HCT116 (cell line): ENCODE measurements at regions not wholly inside any gene's neighbourhood (a gene's known extent, or its start where the extent isn't known, plus 50 kb on each side); places are given as distances from the start of the nearest gene placed in this dataset.

Source experiments
- ATAC-seq: fragments of 200-7000 bp; cut with Tn5 transposase; 2 replicates; pipeline ENCODE4 v1.9.1; 2020; ENCODE audit warnings: mild to moderate bottlenecking, moderate library complexity
- BruUV-seq: library from RNA; stranded (reverse); fragments of 400-500 nt; replicated peaks from 2 replicates; lab custom pipeline; 2021; lab: Mats Ljungman, UMichigan
- CTCF ChIA-PET: fragments of 300-600 bp; sonication (Branson Sonifier 250); formaldehyde crosslinking; loops from one replicate; lab custom pipeline; 2021; ENCODE audit warnings: antibody characterized with exemption; lab: Charles Lee
- POLR2A ChIA-PET: fragments of 300-600, 350-600 bp; sonication (Branson Sonifier 250); formaldehyde crosslinking; loops from one replicate; lab custom pipeline; 2021; ENCODE audit warnings: antibody characterized with exemption; lab: Charles Lee
- RAD21 ChIA-PET, 2 experiments: fragments of 300-600 bp; sonication (Branson Sonifier 250); formaldehyde crosslinking; loops; one replicate each; lab custom pipeline; 2023; ENCODE audit warnings: low total read pairs in 2 of 2; ENCODE audit not compliant: uncharacterized antibody in 2 of 2, unreplicated experiment in 2 of 2, low non-redundant PET in 1 of 2; lab: Charles Lee
- DNase-seq: peaks from one replicate; pipeline ENCODE4 v3.0.0-alpha.2; 2010; ENCODE audit warnings: low read depth, low spot score
- H2AFZ ChIP-seq: fragments of 200-600 bp; shearing (Covaris generic), sonication (generic); 2 replicates; pipeline ENCODE4 v1.6.1; 2017; ENCODE audit warnings: low read depth, mixed run types, mixed read lengths, antibody characterized with exemption, low read length; ENCODE audit not compliant: poor library complexity, severe bottlenecking
- H3K27ac ChIP-seq: 2 replicates; pipeline ENCODE4 v1.5.1; 2012; ENCODE audit warnings: low read depth, low read length
- H3K27me3 ChIP-seq: fragments of 200-600 bp; sonication (generic); 2 replicates; pipeline ENCODE4 v1.6.1; 2016; ENCODE audit warnings: mixed run types, low read length, mixed read lengths; ENCODE audit not compliant: insufficient read depth
- H3K36me3 ChIP-seq, 2 experiments: fragments of 200-500 bp in 1 of 2; fragments of 200-600 bp in 1 of 2; sonication (Bioruptor generic) in 1 of 2; sonication (generic) in 1 of 2; 2 replicates each; pipeline versions ENCODE4 v1.5.1 to v1.6.1; 2014 to 2016; ENCODE audit warnings: low read length in 2 of 2, inconsistent platforms in 1 of 2, mixed read lengths in 1 of 2, mixed run types in 1 of 2; ENCODE audit not compliant: insufficient read depth in 2 of 2, control insufficient read depth in 1 of 2
- H3K4me1 ChIP-seq, 2 experiments: fragments of 200-600 bp in 1 of 2; sonication (generic) in 1 of 2; 2 replicates each; pipeline versions ENCODE4 v1.5.1 to v1.6.1; 2012 to 2017; ENCODE audit warnings: low read length in 2 of 2, inconsistent platforms in 1 of 2, mild to moderate bottlenecking in 1 of 2, mixed read lengths in 1 of 2, mixed run types in 1 of 2, moderate library complexity in 1 of 2; ENCODE audit not compliant: insufficient read depth in 2 of 2, control insufficient read depth in 1 of 2
- H3K4me2 ChIP-seq: fragments of 200-600 bp; sonication (generic); 2 replicates; pipeline ENCODE4 v1.6.1; 2017; ENCODE audit warnings: mixed run types, low read length, mixed read lengths
- H3K4me3 ChIP-seq, 2 experiments: fragments of 200-600 bp in 1 of 2; sonication (generic) in 1 of 2; replicated peaks in 1 of 2; 2 replicates each; pipeline ENCODE4 v1.5.1; 2011 to 2016; ENCODE audit warnings: low read length in 2 of 2, control low read depth in 1 of 2, low read depth in 1 of 2, mild to moderate bottlenecking in 1 of 2, mixed read lengths in 1 of 2, mixed run types in 1 of 2
- H3K79me2 ChIP-seq: fragments of 200-600 bp; sonication (generic); 2 replicates; pipeline ENCODE4 v1.6.1; 2017; ENCODE audit warnings: mild to moderate bottlenecking, mixed run types, low read length, moderate library complexity, mixed read lengths; ENCODE audit not compliant: insufficient read depth
- H3K9ac ChIP-seq: fragments of 200-600 bp; sonication (generic); 2 replicates; pipeline ENCODE4 v1.6.1; 2016; ENCODE audit warnings: low read length, mixed read lengths
- H3K9me2 ChIP-seq: fragments of 200-600 bp; sonication (generic), shearing (Covaris generic); 2 replicates; pipeline ENCODE4 v1.6.1; 2017; ENCODE audit warnings: mixed run types, mild to moderate bottlenecking, moderate library complexity; ENCODE audit not compliant: insufficient read depth
- H3K9me3 ChIP-seq, 2 experiments: fragments of 200-500 bp in 1 of 2; fragments of 200-600 bp in 1 of 2; sonication (Bioruptor generic) in 1 of 2; sonication (generic) in 1 of 2; 2 replicates each; pipeline ENCODE4 v1.6.1; 2014 to 2017; ENCODE audit warnings: low read length in 2 of 2, mixed read lengths in 2 of 2, inconsistent platforms in 1 of 2, low read depth in 1 of 2, mild to moderate bottlenecking in 1 of 2, mixed run types in 1 of 2, moderate library complexity in 1 of 2; ENCODE audit not compliant: control insufficient read depth in 1 of 2, insufficient read depth in 1 of 2
- H4K20me1 ChIP-seq: fragments of 200-600 bp; sonication (generic), shearing (Covaris generic); 2 replicates; pipeline ENCODE4 v1.6.1; 2017; ENCODE audit warnings: mixed run types, mild to moderate bottlenecking, moderate library complexity; ENCODE audit not compliant: insufficient read depth
- ATF3 ChIP-seq: IDR thresholded peaks from 2 replicates; pipeline ENCODE4 v1.6.1; 2012
- CBX3 ChIP-seq: IDR thresholded peaks from 2 replicates; pipeline ENCODE4 v1.6.1; 2012; ENCODE audit warnings: low read depth
- CEBPB ChIP-seq: IDR thresholded peaks from 2 replicates; pipeline ENCODE4 v1.6.1; 2012; ENCODE audit warnings: low read depth
- ELF1 ChIP-seq: IDR thresholded peaks from 2 replicates; pipeline ENCODE4 v1.6.1; 2012; ENCODE audit warnings: low read depth, borderline replicate concordance
- EZH2 ChIP-seq: fragments of 200-600 bp; sonication (generic); IDR thresholded peaks from 2 replicates; pipeline ENCODE4 v1.6.1; 2017; ENCODE audit warnings: antibody characterized with exemption, mixed run types
- EZH2phosphoT487 ChIP-seq: fragments of 200-600 bp; IDR thresholded peaks from 2 replicates; pipeline ENCODE4 v1.6.1; 2018; ENCODE audit warnings: antibody characterized with exemption, borderline replicate concordance
- FOSL1 ChIP-seq: IDR thresholded peaks from 2 replicates; pipeline ENCODE4 v1.6.1; 2012; ENCODE audit warnings: low read depth
- JUND ChIP-seq: IDR thresholded peaks from 2 replicates; pipeline ENCODE4 v1.6.1; 2012
- POLR2A ChIP-seq: IDR thresholded peaks from 2 replicates; pipeline ENCODE4 v1.7.0; 2011; ENCODE audit warnings: borderline replicate concordance; ENCODE audit not compliant: insufficient read depth, insufficient read length; ENCODE audit errors: extremely low read depth
- RAD21 ChIP-seq: IDR thresholded peaks from 2 replicates; pipeline ENCODE4 v1.6.1; 2012; ENCODE audit warnings: low read depth, mild to moderate bottlenecking
- REST ChIP-seq: IDR thresholded peaks from 2 replicates; pipeline ENCODE4 v1.6.1; 2012; ENCODE audit warnings: low read depth
- SIN3A ChIP-seq: IDR thresholded peaks from 2 replicates; pipeline ENCODE4 v1.6.1; 2012; ENCODE audit warnings: low read depth
- SP1 ChIP-seq: IDR thresholded peaks from 2 replicates; pipeline ENCODE4 v1.6.1; 2012; ENCODE audit warnings: low read depth
- ZFX ChIP-seq: fragments of 450-650 bp; IDR thresholded peaks from 2 replicates; pipeline ENCODE4 v1.6.1; 2017
- ZNF274 ChIP-seq: fragments of 200-500 bp; sonication (Bioruptor generic); IDR thresholded peaks from 2 replicates; pipeline ENCODE4 v1.6.1; 2014; ENCODE audit warnings: mild to moderate bottlenecking, low read depth, low read length, inconsistent platforms
- intact Hi-C: fragments of 100-400 bp; cut with micrococcal nuclease; formaldehyde crosslinking; loops from 2 replicates; pipeline ENCODE4 v1.10.0; 2022
- TF ChIP-seq, protein P1 (sequence below), 3 experiments: fragments of 200-600 bp in 1 of 3; sonication (generic) in 1 of 3; IDR thresholded peaks in 2 of 3; conservative IDR thresholded peaks in 1 of 3; 2 replicates each; pipeline ENCODE4 v1.5.1; 2012 to 2017; ENCODE audit warnings: low read depth in 2 of 3, low read length in 2 of 3, antibody characterized with exemption in 1 of 3, borderline replicate concordance in 1 of 3, control low read depth in 1 of 3, mild to moderate bottlenecking in 1 of 3, mixed read lengths in 1 of 3, mixed run types in 1 of 3, moderate library complexity in 1 of 3; ENCODE audit not compliant: insufficient read depth in 1 of 3

DNA sequence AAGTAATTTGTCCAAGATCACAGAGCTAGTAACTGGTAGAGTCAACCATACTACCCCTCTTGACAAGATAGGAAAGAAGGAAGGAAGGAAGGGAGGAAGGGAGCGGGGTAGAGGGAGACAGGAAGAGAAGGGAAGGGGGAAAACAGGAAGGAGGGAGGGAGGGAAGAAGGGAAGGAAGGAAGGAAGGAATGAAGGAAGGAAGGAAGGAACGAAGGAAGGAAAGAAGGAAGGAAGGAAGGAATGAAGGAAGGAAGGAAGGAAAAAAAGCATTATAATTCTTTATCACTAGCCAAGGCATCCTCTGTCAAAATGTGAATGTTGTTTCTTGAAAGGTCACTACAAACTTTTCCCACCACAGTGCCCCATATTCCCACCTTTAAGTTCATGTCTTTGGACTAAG, 223.6 kb downstream of the SHQ1 start:
- intact Hi-C loops: no loop called here
- RAD21 ChIA-PET: no interaction called here
- no peak overlapping the region for H3K4me2 ChIP-seq
- CTCF ChIA-PET: no interaction called here
- H4K20me1 ChIP-seq: no peaks in the 10 kb centered on the region
- POLR2A ChIA-PET: no interaction called here
- no peaks in the 10 kb centered on the region for H3K9me2 ChIP-seq
- H3K27ac ChIP-seq: no peak overlapping the region
- TF ChIP-seq ATF3: no peak
- TF ChIP-seq CBX3: no peak
- TF ChIP-seq CEBPB: no peak
- no peak for TF ChIP-seq SIN3A
- no peaks in the 10 kb centered on the region for H3K9me3 ChIP-seq
- H2AFZ ChIP-seq: no peak overlapping the region
- ATAC-seq (no peak), DNase-seq (no peak)
- no peaks in the 10 kb centered on the region for H3K27me3 ChIP-seq
- no peaks in the 10 kb centered on the region for H3K36me3 ChIP-seq
- no peak overlapping the region for H3K9ac ChIP-seq
- no TSS peak for BruUV-seq
- no peak overlapping the region for H3K4me3 ChIP-seq
- H3K79me2 ChIP-seq: no peaks in the 10 kb centered on the region
- peaks cover 23 to 30% of the 10 kb centered on the region in 2 experiments for H3K4me1 ChIP-seq

GRCh38 chr3:72618739-72619138, 229.5 kb downstream of the SHQ1 start:
- H3K79me2 ChIP-seq: no peaks in the 10 kb centered on the region
- DNase-seq (no peak), ATAC-seq (no peak)
- H3K4me3 ChIP-seq: no peak overlapping the region
- H3K9me2 ChIP-seq: no peaks in the 10 kb centered on the region
- H3K4me1 ChIP-seq: no peaks in the 10 kb centered on the region
- no peak overlapping the region for H3K27ac ChIP-seq
- ChIA-PET RAD21 (no interaction called here), POLR2A (no interaction called here), CTCF (no interaction called here)
- no peak overlapping the region for H3K4me2 ChIP-seq
- H3K36me3 ChIP-seq: no peaks in the 10 kb centered on the region
- H4K20me1 ChIP-seq: no peaks in the 10 kb centered on the region
- H3K9me3 ChIP-seq: no peaks in the 10 kb centered on the region
- BruUV-seq: no TSS peak
- H3K27me3 ChIP-seq: no peaks in the 10 kb centered on the region
- no peak overlapping the region for H3K9ac ChIP-seq
- no peak overlapping the region for H2AFZ ChIP-seq
- intact Hi-C loops: no loop called here
- no peak for TF ChIP-seq ELF1
- TF ChIP-seq ZNF274: no peak
- TF ChIP-seq EZH2: no peak
- TF ChIP-seq REST: no peak
- no peak for TF ChIP-seq FOSL1
- TF ChIP-seq RAD21: no peak
- TF ChIP-seq, protein P1, sequence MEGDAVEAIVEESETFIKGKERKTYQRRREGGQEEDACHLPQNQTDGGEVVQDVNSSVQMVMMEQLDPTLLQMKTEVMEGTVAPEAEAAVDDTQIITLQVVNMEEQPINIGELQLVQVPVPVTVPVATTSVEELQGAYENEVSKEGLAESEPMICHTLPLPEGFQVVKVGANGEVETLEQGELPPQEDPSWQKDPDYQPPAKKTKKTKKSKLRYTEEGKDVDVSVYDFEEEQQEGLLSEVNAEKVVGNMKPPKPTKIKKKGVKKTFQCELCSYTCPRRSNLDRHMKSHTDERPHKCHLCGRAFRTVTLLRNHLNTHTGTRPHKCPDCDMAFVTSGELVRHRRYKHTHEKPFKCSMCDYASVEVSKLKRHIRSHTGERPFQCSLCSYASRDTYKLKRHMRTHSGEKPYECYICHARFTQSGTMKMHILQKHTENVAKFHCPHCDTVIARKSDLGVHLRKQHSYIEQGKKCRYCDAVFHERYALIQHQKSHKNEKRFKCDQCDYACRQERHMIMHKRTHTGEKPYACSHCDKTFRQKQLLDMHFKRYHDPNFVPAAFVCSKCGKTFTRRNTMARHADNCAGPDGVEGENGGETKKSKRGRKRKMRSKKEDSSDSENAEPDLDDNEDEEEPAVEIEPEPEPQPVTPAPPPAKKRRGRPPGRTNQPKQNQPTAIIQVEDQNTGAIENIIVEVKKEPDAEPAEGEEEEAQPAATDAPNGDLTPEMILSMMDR (IDR thresholded peaks at IDR 0.05 in 2 of 3, conservative IDR thresholded peaks at IDR 0.05 in 1 of 3; ENCODE audit: borderline replicate concordance in 1 of 3, insufficient read depth in 1 of 3, low read depth in 2 of 3, low read length in 2 of 3): no peak
- TF ChIP-seq POLR2A: no peak
- no peak for TF ChIP-seq EZH2phosphoT487
- no peak for TF ChIP-seq CEBPB
- TF ChIP-seq ZFX: no peak
- no peak for TF ChIP-seq JUND
- no peak for TF ChIP-seq CBX3
- TF ChIP-seq SP1: no peak
- no peak for TF ChIP-seq SIN3A
